ENCODE measurements at regions not wholly inside any gene's neighbourhood (a gene's known extent, or its start where the extent isn't known, plus 50 kb on each side); places are given as distances from the start of the nearest gene placed in this dataset.

GRCh38 chr11:26248661-26249060 is 83.3 kb upstream of the ANO3 start:
- CTCF ChIA-PET, result no interaction called here
- 96% methylated on average over 3 of the region's 8 CpGs for WGBS (ENCODE audit: insufficient coverage)
- Histone ChIP-seq H3K4me3 (ENCODE audit: control insufficient read depth in 1 of 7, extremely low read depth in 1 of 7, insufficient read depth in 4 of 7, low read depth in 2 of 7, low read length in 6 of 7) (no peak overlapping the region), H3K27ac (ENCODE audit: insufficient read depth in 1 of 2, low read depth in 1 of 2, low read length in 2 of 2, poor library complexity in 1 of 2, severe bottlenecking in 2 of 2) (no peak overlapping the region), H3K36me3 (ENCODE audit: control insufficient read depth in 4 of 4, insufficient read depth in 4 of 4, low read length in 3 of 4) (no peaks in the 10 kb centered on the region), H3K9me3 (ENCODE audit: control extremely low read depth in 1 of 5, control insufficient read depth in 4 of 5, insufficient read depth in 2 of 5, low read depth in 1 of 5, low read length in 4 of 5) (no peaks in the 10 kb centered on the region), H3K27me3 (replicated peaks in 2 of 5; ENCODE audit: control insufficient read depth in 4 of 5, insufficient read depth in 5 of 5, low read length in 4 of 5) (no peaks in the 10 kb centered on the region), H3K4me1 (ENCODE audit: control extremely low read depth in 1 of 4, control insufficient read depth in 4 of 4, insufficient read depth in 4 of 4, low read length in 3 of 4) (no peaks in the 10 kb centered on the region)
- DNase-seq, result no peak
- POLR2A ChIA-PET, result no interaction called here

GRCh38 chr11:26254378-26254777 is 77.6 kb upstream of the ANO3 start:
- POLR2A ChIA-PET, result no interaction called here
- CTCF ChIA-PET, result no interaction called here
- Histone ChIP-seq H3K4me1 (ENCODE audit: control extremely low read depth in 1 of 4, control insufficient read depth in 4 of 4, insufficient read depth in 4 of 4, low read length in 3 of 4) (no peaks in the 10 kb centered on the region), H3K27ac (ENCODE audit: insufficient read depth in 1 of 2, low read depth in 1 of 2, low read length in 2 of 2, poor library complexity in 1 of 2, severe bottlenecking in 2 of 2) (no peak overlapping the region), H3K4me3 (ENCODE audit: control insufficient read depth in 1 of 7, extremely low read depth in 1 of 7, insufficient read depth in 4 of 7, low read depth in 2 of 7, low read length in 6 of 7) (no peak overlapping the region), H3K9me3 (ENCODE audit: control extremely low read depth in 1 of 5, control insufficient read depth in 4 of 5, insufficient read depth in 2 of 5, low read depth in 1 of 5, low read length in 4 of 5) (no peaks in the 10 kb centered on the region), H3K36me3 (ENCODE audit: control insufficient read depth in 4 of 4, insufficient read depth in 4 of 4, low read length in 3 of 4) (no peaks in the 10 kb centered on the region), H3K27me3 (replicated peaks in 2 of 5; ENCODE audit: control insufficient read depth in 4 of 5, insufficient read depth in 5 of 5, low read length in 4 of 5) (no peaks in the 10 kb centered on the region)
- no CpG with 5 or more reads among the region's 1 CpG for WGBS (ENCODE audit: insufficient coverage)
- no peak for DNase-seq

- ChIA-PET CTCF (interaction anchor here (1.1 kb wide), 1 partner anchor 23 kb away, joined by 4 read pairs; no protein-coding TSS in a partner anchor), POLR2A (no interaction called here)
- Histone ChIP-seq H3K9me3 (ENCODE audit: control extremely low read depth in 1 of 5, control insufficient read depth in 4 of 5, insufficient read depth in 2 of 5, low read depth in 1 of 5, low read length in 4 of 5) (no peaks in the 10 kb centered on the region), H3K36me3 (ENCODE audit: control insufficient read depth in 4 of 4, insufficient read depth in 4 of 4, low read length in 3 of 4) (no peaks in the 10 kb centered on the region), H3K27me3 (replicated peaks in 2 of 5; ENCODE audit: control insufficient read depth in 4 of 5, insufficient read depth in 5 of 5, low read length in 4 of 5) (no peaks in the 10 kb centered on the region), H3K4me1 (ENCODE audit: control extremely low read depth in 1 of 4, control insufficient read depth in 4 of 4, insufficient read depth in 4 of 4, low read length in 3 of 4) (no peaks in the 10 kb centered on the region), H3K27ac (ENCODE audit: insufficient read depth in 1 of 2, low read depth in 1 of 2, low read length in 2 of 2, poor library complexity in 1 of 2, severe bottlenecking in 2 of 2) (no peak overlapping the region), H3K4me3 (ENCODE audit: control insufficient read depth in 1 of 7, extremely low read depth in 1 of 7, insufficient read depth in 4 of 7, low read depth in 2 of 7, low read length in 6 of 7) (no peak overlapping the region)
- DNase-seq, result no peak
Measured at GRCh38 chr11:26263769-26264168, 68.2 kb upstream of the ANO3 start.

- CTCF ChIA-PET, result interaction anchor here (1.1 kb wide), 1 partner anchor 22 kb away, joined by 4 read pairs; no protein-coding TSS in a partner anchor
Measured at GRCh38 chr11:26264266-26264665, 67.7 kb upstream of the ANO3 start.

GRCh38 chr11:26268980-26269660 is 62.8 kb upstream of the ANO3 start:
- DNase-seq, result no peak
- Histone ChIP-seq H3K36me3 (ENCODE audit: control insufficient read depth in 4 of 4, insufficient read depth in 4 of 4, low read length in 3 of 4) (no peaks in the 10 kb centered on the region), H3K27me3 (replicated peaks in 2 of 5; ENCODE audit: control insufficient read depth in 4 of 5, insufficient read depth in 5 of 5, low read length in 4 of 5) (peaks cover 0 to 3% (median 0%) of the 10 kb centered on the region in 5 experiments), H3K4me1 (ENCODE audit: control extremely low read depth in 1 of 4, control insufficient read depth in 4 of 4, insufficient read depth in 4 of 4, low read length in 3 of 4) (no peaks in the 10 kb centered on the region), H3K27ac (ENCODE audit: insufficient read depth in 1 of 2, low read depth in 1 of 2, low read length in 2 of 2, poor library complexity in 1 of 2, severe bottlenecking in 2 of 2) (no peak overlapping the region), H3K4me3 (ENCODE audit: control insufficient read depth in 1 of 7, extremely low read depth in 1 of 7, insufficient read depth in 4 of 7, low read depth in 2 of 7, low read length in 6 of 7) (no peak overlapping the region), H3K9me3 (ENCODE audit: control extremely low read depth in 1 of 5, control insufficient read depth in 4 of 5, insufficient read depth in 2 of 5, low read depth in 1 of 5, low read length in 4 of 5) (no peaks in the 10 kb centered on the region)
- CTCF ChIA-PET, result no interaction called here
- 98% methylated on average over 5 of the region's 7 CpGs for WGBS (ENCODE audit: insufficient coverage)
- POLR2A ChIA-PET, result no interaction called here

More at GRCh38 chr11:26264266-26264665, 67.7 kb upstream of the ANO3 start:
- DNase-seq, result no peak
- Histone ChIP-seq H3K4me1 (ENCODE audit: control extremely low read depth in 1 of 4, control insufficient read depth in 4 of 4, insufficient read depth in 4 of 4, low read length in 3 of 4) (no peaks in the 10 kb centered on the region), H3K4me3 (ENCODE audit: control insufficient read depth in 1 of 7, extremely low read depth in 1 of 7, insufficient read depth in 4 of 7, low read depth in 2 of 7, low read length in 6 of 7) (no peak overlapping the region), H3K27me3 (replicated peaks in 2 of 5; ENCODE audit: control insufficient read depth in 4 of 5, insufficient read depth in 5 of 5, low read length in 4 of 5) (peaks cover 0 to under 1% (median 0%) of the 10 kb centered on the region in 5 experiments), H3K27ac (ENCODE audit: insufficient read depth in 1 of 2, low read depth in 1 of 2, low read length in 2 of 2, poor library complexity in 1 of 2, severe bottlenecking in 2 of 2) (no peak overlapping the region), H3K9me3 (ENCODE audit: control extremely low read depth in 1 of 5, control insufficient read depth in 4 of 5, insufficient read depth in 2 of 5, low read depth in 1 of 5, low read length in 4 of 5) (no peaks in the 10 kb centered on the region), H3K36me3 (ENCODE audit: control insufficient read depth in 4 of 4, insufficient read depth in 4 of 4, low read length in 3 of 4) (no peaks in the 10 kb centered on the region)
- POLR2A ChIA-PET, result no interaction called here

GRCh38 chr11:26271666-26272065 is 60.3 kb upstream of the ANO3 start:
- H3K4me1 ChIP-seq (ENCODE audit: control extremely low read depth in 1 of 4, control insufficient read depth in 4 of 4, insufficient read depth in 4 of 4, low read length in 3 of 4), result no peaks in the 10 kb centered on the region
- DNase-seq, result no peak
- ChIA-PET POLR2A (no interaction called here), CTCF (no interaction called here)
- no CpG with 5 or more reads among the region's 2 CpGs for WGBS (ENCODE audit: insufficient coverage)
- no peaks in the 10 kb centered on the region for H3K36me3 ChIP-seq (ENCODE audit: control insufficient read depth in 4 of 4, insufficient read depth in 4 of 4, low read length in 3 of 4)
- no peak overlapping the region for H3K4me3 ChIP-seq (ENCODE audit: control insufficient read depth in 1 of 7, extremely low read depth in 1 of 7, insufficient read depth in 4 of 7, low read depth in 2 of 7, low read length in 6 of 7)
- no peaks in the 10 kb centered on the region for H3K9me3 ChIP-seq (ENCODE audit: control extremely low read depth in 1 of 5, control insufficient read depth in 4 of 5, insufficient read depth in 2 of 5, low read depth in 1 of 5, low read length in 4 of 5)
- H3K27me3 ChIP-seq (replicated peaks in 2 of 5; ENCODE audit: control insufficient read depth in 4 of 5, insufficient read depth in 5 of 5, low read length in 4 of 5), result peaks cover 0 to 3% (median 0%) of the 10 kb centered on the region in 5 experiments
- H3K27ac ChIP-seq (ENCODE audit: insufficient read depth in 1 of 2, low read depth in 1 of 2, low read length in 2 of 2, poor library complexity in 1 of 2, severe bottlenecking in 2 of 2), result no peak overlapping the region

- no peaks in the 10 kb centered on the region for H3K4me1 ChIP-seq (ENCODE audit: control extremely low read depth in 1 of 4, control insufficient read depth in 4 of 4, insufficient read depth in 4 of 4, low read length in 3 of 4)
- CTCF ChIA-PET, result no interaction called here
Measured at GRCh38 chr11:26276798-26277424, 55.0 kb upstream of the ANO3 start.

More at GRCh38 chr11:26276798-26277424, 55.0 kb upstream of the ANO3 start:
- WGBS (ENCODE audit: insufficient coverage), result no CpG with 5 or more reads among the region's 4 CpGs
- peaks cover 0 to 6% (median 0%) of the 10 kb centered on the region in 5 experiments for H3K27me3 ChIP-seq (replicated peaks in 2 of 5; ENCODE audit: control insufficient read depth in 4 of 5, insufficient read depth in 5 of 5, low read length in 4 of 5)
- H3K27ac ChIP-seq (ENCODE audit: insufficient read depth in 1 of 2, low read depth in 1 of 2, low read length in 2 of 2, poor library complexity in 1 of 2, severe bottlenecking in 2 of 2), result no peak overlapping the region
- DNase-seq, result peak; percentile 54 to 73 (median 73)
- no peaks in the 10 kb centered on the region for H3K9me3 ChIP-seq (ENCODE audit: control extremely low read depth in 1 of 5, control insufficient read depth in 4 of 5, insufficient read depth in 2 of 5, low read depth in 1 of 5, low read length in 4 of 5)
- H3K36me3 ChIP-seq (ENCODE audit: control insufficient read depth in 4 of 4, insufficient read depth in 4 of 4, low read length in 3 of 4), result no peaks in the 10 kb centered on the region
- POLR2A ChIA-PET, result no interaction called here
- H3K4me3 ChIP-seq (ENCODE audit: control insufficient read depth in 1 of 7, extremely low read depth in 1 of 7, insufficient read depth in 4 of 7, low read depth in 2 of 7, low read length in 6 of 7), result no peak overlapping the region
